ENCODE measurements at regions not wholly inside any gene's neighbourhood (a gene's known extent, or its start where the extent isn't known, plus 50 kb on each side); places are given as distances from the start of the nearest gene placed in this dataset.
"Not testable (repeated sequence)": the region's sequence is repeated elsewhere in the genome, so short reads cannot be mapped to it uniquely, and the experiment has no call there.

DNA sequence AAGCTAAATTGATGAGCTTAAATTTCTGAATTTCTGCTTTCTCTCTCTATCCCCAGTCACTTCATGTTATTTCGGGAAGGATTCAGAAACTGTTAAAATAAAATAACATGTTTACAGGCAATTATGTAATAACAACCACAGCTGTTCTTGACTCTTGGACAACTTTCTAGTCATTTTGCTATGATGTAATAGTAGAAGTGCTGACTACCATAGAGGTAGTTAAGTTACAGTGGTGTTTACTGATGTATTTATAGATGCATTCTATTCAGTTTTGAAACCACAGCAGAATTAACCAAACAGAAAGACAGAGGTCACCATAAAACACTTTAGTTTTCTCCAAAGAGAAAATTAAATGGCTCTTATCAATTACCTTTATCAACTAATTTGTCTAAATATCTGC lies 1292.0 kb upstream of the CHAC2 start:
- DNase-seq (ENCODE audit: low read depth, low spot score): no peak

DNA sequence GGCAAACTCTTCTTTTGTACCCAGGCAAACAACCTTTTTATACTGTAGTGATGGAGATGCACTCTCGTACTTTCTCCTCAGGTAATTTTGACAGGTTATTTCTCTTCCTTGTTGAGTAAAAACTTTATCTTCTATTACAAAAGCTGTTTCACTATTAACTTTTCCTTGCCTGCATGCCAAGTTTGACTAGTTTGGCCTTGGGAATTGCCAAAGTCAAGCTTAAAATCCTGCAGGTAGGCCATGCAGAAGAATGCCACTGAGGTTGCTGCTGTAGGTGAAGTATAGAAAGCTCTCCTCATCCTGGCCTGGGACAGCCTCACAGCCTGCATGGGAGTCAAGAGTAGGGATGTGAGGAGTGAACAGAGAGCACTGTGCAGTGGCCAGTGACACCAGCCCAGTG lies 1293.5 kb upstream of the CHAC2 start:
- DNase-seq (ENCODE audit: low read depth, low spot score): no peak

DNA sequence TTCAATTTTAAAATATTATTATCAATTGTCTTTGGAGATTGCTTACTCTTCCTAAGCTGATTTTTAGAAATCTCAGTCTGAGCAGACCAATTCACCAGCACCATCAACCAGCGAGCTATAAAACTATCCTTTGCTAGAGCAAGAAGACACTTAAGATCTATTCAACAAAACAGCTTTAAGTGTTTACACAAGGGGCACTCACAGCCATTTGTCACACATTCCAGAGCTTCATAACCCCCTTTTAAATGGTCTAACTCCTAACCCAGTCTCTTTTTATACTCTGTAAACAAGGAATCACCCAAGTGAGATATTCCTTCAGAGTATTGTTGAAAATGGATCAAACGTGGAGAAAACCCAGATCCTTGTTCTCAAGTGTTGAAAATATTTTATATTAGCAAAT lies 1294.1 kb upstream of the CHAC2 start:
- no peak for DNase-seq (ENCODE audit: low read depth, low spot score)

DNA sequence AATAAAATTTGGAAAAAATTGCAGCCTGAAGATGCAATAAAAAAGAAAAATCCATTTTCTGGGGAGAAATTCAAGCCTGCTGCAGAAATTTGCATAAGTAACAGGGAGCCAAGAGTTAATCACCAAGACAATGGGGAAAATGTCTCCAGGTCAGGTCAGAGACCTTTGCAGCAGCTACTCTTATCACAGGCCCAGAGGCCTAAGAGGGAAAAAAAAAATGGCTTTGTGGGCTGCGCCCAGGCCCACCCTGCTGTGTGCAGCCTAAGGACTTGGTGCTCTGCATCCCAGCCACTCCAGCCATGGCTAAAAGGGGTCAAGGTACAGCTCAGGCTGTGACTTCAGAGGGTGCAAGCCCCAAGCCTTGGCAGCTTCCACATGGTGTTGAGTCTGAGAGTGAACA lies 1297.1 kb upstream of the CHAC2 start:
- not testable (repeated sequence) for DNase-seq (ENCODE audit: low read depth, low spot score)

DNA sequence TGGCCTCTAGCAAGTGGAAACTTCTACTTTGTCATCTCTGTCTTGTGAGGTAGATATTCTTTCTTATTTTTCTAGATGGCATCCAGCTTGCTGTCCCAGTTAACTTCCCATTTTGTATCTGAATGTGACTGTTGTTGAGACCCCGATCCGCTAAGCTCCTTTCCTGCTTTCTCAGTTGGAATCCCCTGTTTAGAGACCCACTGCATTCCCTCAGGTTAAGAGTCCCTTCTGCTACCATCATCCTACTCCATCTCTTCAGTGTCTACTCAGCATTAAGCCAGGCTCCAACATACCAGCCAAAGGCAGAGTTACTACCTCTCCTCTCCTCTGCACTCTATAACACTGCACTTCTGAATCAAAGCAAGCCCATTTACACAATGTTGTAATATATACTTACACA lies 1300.4 kb upstream of the CHAC2 start:
- no peak for DNase-seq (ENCODE audit: low read depth, low spot score)

DNA sequence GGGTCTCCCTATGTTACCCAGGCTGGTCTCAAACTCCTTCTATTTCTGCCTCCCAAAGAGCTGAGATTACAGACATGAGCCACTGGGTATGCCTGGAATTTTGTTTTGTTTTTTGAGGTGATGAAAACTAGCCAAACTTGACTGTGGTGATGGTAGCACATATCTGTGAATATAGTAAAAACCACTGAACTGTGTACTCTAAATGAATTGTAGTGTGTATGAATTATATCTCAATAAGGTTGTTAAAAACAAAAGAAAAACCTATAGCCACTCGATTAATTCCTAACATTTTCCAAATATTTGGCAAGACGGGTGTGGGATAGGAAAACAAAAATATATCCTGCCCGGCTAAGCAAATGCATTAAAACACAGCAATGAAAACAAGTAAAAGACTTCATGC lies 1302.3 kb upstream of the CHAC2 start:
- DNase-seq (ENCODE audit: low read depth, low spot score): no peak

DNA sequence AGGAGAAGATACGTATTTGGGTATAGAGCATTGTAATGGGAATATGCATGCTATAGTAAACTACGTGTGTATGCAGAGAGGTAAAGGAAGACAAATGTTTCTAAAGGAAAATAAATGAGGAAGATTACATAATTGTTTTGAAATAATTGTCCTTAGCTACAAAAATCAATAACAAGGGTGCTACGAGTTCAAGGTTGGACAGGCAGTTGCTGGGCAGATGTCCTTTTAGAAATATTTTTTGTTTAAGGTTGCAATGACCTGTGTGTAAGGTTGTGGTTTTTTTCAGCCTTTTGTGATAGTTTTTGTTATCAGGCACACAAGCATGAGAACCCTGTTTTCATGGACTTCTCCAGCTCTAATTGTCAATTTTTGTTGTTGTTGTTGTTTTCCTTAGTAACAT lies 1304.1 kb upstream of the CHAC2 start:
- DNase-seq (ENCODE audit: low read depth, low spot score): no peak

DNA sequence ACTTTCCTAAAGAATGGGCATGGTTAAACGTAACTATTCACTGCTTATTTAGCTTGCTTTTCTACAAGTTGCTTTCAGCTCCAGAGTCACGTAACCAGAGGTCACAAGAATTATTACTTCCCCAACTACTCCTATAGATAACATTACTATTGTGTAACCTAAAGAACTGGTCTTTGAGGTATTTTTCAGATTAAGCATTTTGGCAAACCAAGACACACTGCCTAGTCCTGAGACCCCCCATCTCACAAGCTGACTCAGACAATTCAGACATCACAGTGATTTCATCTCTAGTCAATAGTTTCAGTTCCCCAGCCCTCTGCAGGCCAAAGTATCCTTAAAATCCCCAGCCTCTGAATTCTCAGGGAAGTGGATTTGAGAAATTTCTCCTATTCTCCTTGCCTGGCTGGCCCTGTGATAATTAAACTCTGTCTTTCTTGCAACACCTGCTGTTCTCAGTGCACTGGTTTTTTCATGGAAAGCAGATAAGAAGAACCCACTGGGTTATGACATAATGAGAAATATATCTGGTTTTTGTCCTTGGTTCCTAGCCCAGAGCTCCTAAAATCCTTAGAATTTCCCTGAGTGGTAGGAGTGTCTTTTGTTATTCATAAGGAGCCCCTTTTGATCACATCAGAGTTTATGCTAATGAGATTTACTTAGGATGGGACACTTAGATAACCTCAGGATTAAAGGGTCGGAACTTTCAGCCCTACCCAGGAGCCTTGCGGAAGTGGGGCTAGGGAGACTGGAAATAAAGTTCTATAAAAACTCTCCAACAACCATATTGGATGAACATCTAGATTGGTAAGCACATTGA lies 1310.8 kb upstream of the CHAC2 start:
- no peak for DNase-seq (ENCODE audit: low read depth, low spot score)

DNA sequence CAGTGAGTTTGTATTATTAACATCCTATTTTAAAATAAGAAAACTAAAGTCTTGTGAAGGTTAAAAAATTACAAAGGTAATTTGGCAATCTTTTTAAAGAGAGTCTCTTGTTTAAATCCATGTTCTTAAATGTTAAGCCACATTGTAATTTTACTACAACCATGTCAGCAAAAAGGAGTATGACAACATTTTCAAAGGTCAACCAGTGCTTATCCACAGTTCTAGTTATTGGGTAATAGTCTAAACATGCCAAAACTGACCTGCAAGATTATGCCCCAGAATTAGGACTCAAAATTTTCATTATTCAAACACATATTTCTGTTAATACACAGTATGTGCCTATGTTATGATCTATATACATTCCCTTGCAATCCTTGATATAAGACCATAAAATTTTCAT lies 1312.6 kb upstream of the CHAC2 start:
- DNase-seq (ENCODE audit: low read depth, low spot score): no peak

DNA sequence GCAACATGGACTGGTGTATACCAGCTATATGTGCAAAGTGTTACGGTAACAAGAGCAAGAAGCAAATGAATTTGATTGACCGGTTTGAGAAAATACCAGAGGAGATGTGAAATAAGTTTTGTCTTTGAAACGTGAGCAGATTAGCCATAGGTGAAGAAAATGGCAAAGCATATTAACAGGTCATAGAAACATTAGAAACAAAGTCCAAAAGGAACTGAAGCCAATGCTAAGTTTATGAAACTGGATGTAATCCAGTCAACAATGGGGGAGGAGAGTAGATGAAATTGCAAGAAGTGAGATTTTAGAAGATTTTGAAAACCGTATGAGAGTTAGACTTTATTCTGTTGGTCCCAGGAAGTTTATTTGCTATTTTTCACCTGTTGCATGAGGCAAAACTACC lies 1315.4 kb upstream of the CHAC2 start:
- no peak for DNase-seq (ENCODE audit: low read depth, low spot score)

DNA sequence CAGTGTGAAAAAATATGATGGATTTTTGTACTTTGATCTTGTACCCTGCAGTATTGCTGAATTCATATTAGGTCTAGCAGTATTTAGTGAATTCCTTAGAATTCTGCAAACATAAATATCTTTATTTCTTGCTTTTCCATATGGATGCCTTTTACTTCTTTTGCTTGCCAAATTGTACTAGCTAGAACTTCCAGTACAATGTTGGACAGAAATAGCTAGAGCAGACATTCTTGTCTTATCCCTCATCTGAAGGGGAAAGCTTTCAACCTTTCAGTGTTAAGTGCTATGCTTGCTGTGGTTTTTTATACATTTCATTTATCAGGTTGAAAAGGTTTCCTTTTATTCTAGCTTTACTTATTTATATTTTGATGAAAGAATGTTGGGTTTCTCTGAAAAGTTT lies 1321.9 kb upstream of the CHAC2 start:
- DNase-seq (ENCODE audit: low read depth, low spot score): no peak

DNA sequence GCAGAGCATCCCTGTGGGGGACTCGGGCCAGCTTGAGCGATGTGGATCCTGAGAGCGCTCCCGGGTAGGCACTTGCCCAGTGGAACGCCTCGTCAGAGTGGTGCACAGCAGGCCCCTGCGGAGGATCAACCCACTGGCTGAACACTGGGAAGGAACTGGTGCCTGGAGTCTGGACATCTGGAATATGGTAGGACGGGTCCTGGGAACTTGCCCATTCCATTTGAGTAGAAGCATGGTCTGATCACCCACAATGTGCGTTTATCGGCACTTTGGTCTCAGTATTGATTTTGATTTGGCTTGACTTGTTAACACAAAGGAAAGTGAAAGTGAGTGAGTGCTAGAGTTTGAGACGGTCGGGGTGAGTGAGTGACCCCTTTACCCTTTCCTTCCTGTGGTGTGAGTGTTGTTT lies 1336.2 kb upstream of the CHAC2 start:
- no peak for DNase-seq (ENCODE audit: low read depth, low spot score)

DNA sequence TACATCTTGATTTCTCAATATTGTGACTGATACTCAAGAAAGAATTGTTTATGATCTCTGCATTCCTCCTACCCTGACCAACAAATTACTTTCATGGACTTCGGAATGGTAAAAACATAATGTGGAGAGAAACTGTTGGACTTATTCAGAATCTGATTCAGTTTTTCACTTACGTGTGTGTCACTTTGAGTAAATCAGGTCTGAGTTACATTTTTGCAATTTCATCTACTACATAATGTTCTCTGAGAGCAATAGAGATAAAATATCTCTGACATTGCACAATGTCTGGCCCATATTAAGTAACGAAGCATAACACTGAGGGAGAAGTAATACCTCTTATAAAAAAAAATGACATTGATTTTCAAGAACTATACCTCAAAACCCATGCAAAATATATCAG lies 1337.9 kb upstream of the CHAC2 start:
- DNase-seq (ENCODE audit: low read depth, low spot score): no peak

DNA sequence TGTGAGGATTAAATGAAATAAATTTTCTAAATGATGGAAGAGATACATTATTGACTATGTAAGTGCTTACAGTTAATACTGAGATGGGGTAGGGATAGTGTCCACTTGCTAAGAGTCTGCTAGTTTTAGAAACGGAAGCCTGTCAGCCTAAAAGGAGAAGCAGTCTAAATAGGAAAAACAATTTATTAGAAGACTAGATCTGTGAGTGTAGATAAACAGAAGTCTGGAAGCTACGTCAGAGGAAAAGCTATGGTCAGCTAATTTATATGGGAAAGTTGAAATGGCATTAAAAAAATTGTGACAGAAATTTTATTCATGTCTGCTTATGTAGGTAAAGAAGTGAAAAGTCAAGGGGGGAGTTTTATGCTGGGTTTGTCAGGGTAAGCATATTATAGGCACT lies 1338.4 kb upstream of the CHAC2 start:
- DNase-seq (ENCODE audit: low read depth, low spot score): no peak

DNA sequence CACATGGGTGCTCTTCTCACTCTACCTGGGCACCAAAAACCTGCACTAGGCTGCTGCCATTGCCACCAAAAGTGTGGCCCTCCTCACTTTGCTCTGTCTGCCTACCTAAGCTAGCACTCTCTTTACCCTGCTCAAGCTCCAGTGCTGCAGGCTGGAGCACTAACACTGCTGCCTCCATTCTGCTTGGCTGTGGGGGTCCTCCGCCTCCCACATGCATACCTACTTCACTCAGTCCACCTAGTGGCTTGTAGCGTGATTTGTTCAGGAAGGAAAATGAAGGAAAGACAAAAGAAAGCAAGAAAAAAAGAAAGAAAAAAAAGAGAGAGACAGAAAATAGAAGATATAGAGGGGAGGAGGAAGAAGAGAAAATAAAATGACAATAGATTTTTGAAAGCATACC lies 1339.4 kb upstream of the CHAC2 start:
- no peak for DNase-seq (ENCODE audit: low read depth, low spot score)

DNA sequence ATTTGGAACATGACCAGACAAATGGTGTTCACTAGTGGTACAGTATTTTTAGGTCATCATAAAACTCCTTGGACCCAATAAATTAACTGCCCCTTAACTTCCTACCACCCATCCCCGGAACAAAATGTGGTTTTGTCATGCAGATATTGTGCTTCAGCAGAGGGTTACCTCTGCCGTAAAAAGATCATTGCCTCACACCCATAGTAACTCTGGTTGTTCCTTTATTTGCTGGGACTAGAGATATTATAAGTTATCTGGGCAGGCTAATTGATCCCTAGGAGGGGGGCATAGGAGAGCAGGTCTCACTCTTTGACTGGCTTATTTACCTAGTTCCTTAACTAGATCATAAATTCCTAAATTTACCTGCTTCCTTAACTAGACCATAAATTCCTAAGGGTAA lies 1343.9 kb upstream of the CHAC2 start:
- DNase-seq (ENCODE audit: low read depth, low spot score): no peak

DNA sequence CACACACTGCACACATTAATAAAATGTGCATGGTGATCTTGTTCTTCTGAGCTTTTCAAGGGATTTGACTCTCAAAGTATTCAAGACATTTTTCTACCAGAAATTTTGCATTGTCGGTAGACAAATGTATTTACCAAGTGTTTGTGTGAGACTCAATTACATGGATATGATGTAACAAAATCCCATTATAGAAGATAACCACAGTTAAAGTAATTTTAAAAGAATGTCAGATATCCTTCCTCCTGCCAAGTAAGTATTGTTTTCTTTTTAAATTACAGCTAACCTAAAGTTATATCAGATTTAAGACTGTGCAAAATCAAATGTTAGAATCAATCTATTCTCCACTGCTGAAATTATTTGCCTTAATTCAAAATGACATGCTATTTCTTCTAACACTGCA lies 1344.5 kb upstream of the CHAC2 start:
- DNase-seq (ENCODE audit: low read depth, low spot score): no peak

DNA sequence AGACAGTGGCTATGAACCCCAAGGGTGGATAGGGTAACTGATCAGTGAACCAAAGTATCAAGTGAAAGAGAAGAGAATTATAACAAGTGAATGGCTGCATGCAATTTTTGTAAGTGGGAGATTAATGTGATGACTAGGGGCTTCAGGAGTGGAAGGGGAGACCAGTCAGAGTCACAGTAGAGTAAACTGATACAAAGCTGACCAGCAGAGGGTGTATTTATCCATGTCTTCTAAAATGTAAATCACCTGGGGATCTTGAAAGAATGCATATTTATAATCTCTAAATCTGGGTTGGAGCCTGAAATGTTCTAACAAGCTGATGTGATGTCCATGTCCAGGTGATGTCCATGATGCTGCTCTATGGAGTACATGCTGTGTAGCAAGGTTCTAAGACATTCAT lies 1351.3 kb upstream of the CHAC2 start:
- no peak for DNase-seq (ENCODE audit: low read depth, low spot score)

DNA sequence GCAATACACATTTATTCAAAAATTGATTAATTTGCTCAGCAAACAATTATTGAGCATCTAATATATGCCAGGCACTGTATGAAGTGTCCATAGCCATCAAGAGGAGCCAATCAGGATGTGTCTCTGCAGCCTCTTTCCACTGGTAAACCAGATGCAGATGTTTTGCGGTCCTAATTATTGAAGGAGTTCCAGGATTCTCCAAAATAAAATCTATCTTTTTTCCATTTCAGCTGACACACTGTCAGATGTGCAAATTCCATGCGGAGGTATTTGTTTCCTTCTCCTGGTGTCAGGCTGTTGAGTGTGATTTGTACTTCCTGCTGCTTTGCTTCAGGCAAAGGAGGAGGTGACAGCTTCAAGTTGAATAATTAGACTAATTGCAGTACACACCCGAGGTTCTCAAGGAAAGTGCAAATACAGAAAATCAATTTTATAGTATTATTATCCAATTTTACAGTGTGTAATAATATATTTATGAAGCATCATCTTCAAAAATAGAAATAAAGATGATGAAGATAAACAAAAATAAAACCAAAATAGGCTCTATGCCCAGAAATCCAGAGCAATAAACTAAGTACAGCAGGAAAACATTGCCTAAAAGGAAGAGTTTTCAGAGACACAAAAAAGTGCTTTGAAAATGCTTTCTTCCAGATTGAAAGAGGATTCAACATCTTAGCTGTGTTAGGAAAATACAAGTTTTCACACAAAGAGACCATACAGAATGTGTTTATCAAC lies 1352.9 kb upstream of the CHAC2 start:
- DNase-seq (ENCODE audit: low read depth, low spot score): no peak

DNA sequence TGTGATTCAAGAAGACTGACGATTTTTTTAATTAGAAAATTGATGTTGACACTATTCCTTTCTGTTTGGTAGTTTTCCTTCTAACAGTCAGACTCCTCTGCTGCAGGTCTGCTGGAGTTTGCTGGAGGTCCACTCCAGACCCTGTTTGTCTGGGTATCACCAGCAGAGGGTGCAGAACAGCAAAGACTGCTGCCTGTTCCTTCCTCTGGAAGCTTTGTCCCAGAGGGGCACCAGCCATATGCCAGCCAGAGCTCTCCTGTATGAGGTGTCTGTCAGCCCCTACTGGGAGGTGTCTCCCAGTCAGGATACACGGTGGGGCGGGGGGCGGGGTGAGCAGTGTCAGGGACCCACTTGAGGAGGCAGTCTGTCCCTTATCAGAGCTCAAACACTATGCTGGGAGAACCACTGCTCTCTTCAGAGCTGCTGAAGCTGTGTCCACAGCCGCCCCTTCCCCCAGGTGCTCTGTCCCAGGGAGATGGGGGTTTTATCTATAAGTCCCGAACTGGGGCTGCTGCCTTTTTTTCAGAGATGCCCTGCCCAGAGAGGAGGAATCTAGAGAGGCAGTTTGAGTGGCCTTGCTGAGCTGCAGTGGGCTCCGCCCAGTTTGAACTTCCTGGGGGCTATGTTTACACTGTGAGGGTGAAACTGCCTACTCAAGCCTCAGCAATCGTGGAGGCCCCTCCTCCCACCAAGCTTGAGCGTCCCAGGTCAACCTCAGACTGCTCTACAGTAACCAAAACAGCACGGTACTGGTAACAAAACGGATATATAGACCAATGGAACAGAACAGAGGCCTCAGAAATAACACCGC lies 1358.1 kb upstream of the CHAC2 start:
- DNase-seq (ENCODE audit: low read depth, low spot score): not testable (repeated sequence)

DNA sequence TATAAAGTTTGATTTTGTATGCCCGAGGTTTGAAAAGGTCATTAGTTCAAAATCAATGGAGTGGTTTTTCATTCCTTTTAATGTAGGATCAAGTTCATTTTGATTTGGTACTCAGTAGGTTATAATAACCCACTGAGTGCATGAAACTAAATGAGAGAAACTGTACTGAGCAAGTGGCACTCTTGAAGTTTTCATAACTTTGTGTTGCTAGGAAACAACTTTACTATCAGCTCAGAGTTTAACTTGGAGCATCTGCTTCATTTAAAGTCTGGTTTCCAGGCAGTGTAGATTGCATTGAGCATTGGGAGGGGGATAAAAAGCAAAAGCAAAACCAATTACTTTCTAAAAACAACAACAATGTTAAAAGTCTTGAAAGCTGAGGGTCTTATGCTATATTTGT lies 1361.6 kb upstream of the CHAC2 start:
- no peak for DNase-seq (ENCODE audit: low read depth, low spot score)

DNA sequence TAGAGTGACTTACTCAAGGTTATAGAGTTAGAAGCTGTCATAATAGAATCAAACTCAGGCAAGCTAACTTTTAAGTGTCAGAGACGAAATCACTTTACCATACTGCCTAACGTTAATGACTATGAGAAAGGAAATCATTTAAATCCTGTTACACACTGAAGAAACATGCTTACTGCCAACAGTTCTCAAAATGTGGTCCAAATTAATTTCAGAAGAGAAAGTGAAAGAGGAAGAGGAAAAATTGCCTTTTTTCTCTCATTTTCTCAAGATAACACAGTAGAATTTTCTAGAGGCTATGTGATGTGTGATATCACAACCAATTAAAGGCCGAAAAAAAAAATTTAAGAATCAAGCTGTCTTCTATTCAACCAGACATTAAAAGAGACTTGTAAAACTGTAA lies 1362.7 kb upstream of the CHAC2 start:
- no peak for DNase-seq (ENCODE audit: low read depth, low spot score)

Data from pulmonary artery endothelial cell (primary cell).